Nephron progenitor cell (in vitro differentiated cells): ENCODE measurements at regions not wholly inside any gene's neighbourhood (a gene's known extent, or its start where the extent isn't known, plus 50 kb on each side); places are given as distances from the start of the nearest gene placed in this dataset.
A peak's percentile ranks its signal among the peaks of the same experiment; 100 is the strongest.

Experiments used
- DNase-seq: peaks from one replicate; pipeline ENCODE4 v3.0.0; 2021
- H3K27ac Mint-ChIP-seq: 2 replicates; pipeline ENCODE4 v1.8.0; 2021; ENCODE audit warnings: mild to moderate bottlenecking, moderate library complexity, mixed read lengths
- H3K27me3 Mint-ChIP-seq: 2 replicates; pipeline ENCODE4 v1.8.0; 2021; ENCODE audit warnings: mild to moderate bottlenecking, low read depth, mixed read lengths; ENCODE audit not compliant: poor library complexity
- H3K36me3 Mint-ChIP-seq: 2 replicates; pipeline ENCODE4 v1.8.0; 2021; ENCODE audit warnings: low read depth, mixed read lengths
- H3K4me1 Mint-ChIP-seq: 2 replicates; pipeline ENCODE4 v1.8.0; 2021; ENCODE audit warnings: mixed read lengths
- H3K4me3 Mint-ChIP-seq: 2 replicates; pipeline ENCODE4 v1.8.0; 2021; ENCODE audit warnings: mild to moderate bottlenecking, moderate library complexity, mixed read lengths
- H3K9me3 Mint-ChIP-seq: 2 replicates; pipeline ENCODE4 v1.8.0; 2021; ENCODE audit warnings: mild to moderate bottlenecking, moderate library complexity, mixed read lengths
- TF ChIP-seq, protein P1 (sequence below): fragments of 200-600 bp; sonication (generic); IDR thresholded peaks from 2 replicates; pipeline ENCODE4 v1.5.0; 2021; ENCODE audit warnings: antibody characterized with exemption

DNA sequence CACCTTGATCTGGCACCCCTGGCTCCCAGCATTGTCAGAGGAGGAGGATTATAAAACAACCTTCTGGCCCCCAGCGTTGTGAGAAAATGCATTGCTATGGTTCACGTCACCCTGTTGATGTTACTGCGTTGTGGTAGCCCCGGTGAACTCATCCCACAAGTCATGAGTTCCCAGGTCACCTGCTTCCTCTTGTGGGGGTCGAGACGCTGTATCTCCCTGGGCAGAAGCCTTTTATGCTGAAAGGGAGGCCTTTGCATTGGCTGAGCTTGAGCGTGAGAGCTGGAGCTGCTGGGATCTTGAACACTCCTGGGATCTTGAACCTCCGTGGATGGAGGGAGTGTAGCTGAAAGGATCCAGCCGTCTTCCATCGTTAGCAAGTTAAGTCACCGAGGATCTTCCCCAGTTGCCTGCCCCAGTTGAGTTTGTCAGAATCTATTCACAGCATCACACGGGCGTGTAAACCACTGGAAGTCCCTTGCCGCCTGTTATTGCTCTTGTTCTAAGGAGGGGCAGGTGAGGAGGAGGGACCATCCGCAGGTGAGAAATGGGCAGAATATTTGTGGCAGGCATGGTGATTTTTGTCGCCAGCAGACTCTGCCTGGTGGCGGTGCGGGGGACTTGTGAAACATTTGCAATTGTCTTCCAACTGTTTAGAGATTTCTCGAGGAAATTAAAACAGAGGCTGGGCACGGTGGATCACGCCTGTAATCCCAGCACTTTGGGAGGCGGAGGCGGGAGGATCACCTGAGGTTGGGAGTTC lies 299.9 kb downstream of the ASMT start:
- Mint-ChIP-seq H3K9me3 (peaks cover 3% of the 10 kb centered on the region), H3K27me3 (peaks cover 36% of the 10 kb centered on the region), H3K4me3 (no peak overlapping the region), H3K4me1 (peaks cover 4% of the 10 kb centered on the region), H3K36me3 (no peaks in the 10 kb centered on the region), H3K27ac (no peak overlapping the region)
- no peak for DNase-seq
- TF ChIP-seq, protein P1, sequence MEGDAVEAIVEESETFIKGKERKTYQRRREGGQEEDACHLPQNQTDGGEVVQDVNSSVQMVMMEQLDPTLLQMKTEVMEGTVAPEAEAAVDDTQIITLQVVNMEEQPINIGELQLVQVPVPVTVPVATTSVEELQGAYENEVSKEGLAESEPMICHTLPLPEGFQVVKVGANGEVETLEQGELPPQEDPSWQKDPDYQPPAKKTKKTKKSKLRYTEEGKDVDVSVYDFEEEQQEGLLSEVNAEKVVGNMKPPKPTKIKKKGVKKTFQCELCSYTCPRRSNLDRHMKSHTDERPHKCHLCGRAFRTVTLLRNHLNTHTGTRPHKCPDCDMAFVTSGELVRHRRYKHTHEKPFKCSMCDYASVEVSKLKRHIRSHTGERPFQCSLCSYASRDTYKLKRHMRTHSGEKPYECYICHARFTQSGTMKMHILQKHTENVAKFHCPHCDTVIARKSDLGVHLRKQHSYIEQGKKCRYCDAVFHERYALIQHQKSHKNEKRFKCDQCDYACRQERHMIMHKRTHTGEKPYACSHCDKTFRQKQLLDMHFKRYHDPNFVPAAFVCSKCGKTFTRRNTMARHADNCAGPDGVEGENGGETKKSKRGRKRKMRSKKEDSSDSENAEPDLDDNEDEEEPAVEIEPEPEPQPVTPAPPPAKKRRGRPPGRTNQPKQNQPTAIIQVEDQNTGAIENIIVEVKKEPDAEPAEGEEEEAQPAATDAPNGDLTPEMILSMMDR = no peak

DNA sequence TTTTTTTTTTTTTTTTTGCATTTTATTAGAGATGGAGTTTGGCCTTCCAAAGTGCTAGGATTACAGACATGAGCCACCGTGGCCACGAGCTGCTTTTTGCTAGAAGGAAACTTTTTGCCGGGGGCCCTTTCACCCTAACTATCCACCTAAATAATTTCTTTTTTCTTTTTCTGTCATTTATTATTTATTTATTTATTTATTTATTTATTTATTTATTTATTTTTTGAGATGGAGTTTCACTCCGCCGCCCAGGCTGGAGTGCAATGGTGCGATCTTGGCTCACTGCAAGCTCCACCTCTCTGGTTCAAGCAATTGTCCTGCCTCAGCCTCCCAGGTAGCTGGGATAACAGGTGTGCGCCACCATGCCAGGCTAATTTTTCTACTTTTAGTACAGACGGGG lies 303.9 kb downstream of the ASMT start:
- H3K4me3 Mint-ChIP-seq = no peak overlapping the region
- no peak overlapping the region for H3K27ac Mint-ChIP-seq
- peaks cover 10% of the 10 kb centered on the region for H3K27me3 Mint-ChIP-seq
- H3K9me3 Mint-ChIP-seq = peaks cover 8% of the 10 kb centered on the region
- DNase-seq = no peak
- TF ChIP-seq, protein P1 = no peak
- H3K4me1 Mint-ChIP-seq = peaks cover 4% of the 10 kb centered on the region
- peaks cover 4% of the 10 kb centered on the region for H3K36me3 Mint-ChIP-seq

DNA sequence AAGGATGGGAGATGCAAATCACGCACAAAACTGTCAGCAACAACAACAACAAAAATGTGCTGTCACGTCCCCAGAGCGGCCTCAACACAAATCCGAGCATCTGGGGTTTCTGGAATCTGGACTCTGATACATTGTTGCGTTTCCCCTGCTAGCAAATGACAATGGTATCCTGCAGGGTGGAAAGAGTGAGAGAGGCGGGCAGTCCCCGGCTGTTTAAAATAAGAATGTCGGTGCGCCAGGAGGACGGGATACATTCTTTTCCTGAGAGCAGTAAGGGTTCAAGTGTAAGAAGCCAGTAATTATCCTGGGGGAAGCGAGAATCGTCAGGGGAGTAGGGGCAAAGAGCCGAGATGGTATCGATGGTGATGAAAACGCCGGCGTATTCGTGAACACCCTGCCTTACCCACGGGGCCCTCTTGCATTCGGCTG lies 310.2 kb downstream of the ASMT start:
- TF ChIP-seq, protein P1 = no peak
- peaks cover 12% of the 10 kb centered on the region for H3K4me1 Mint-ChIP-seq
- DNase-seq = no peak
- H3K9me3 Mint-ChIP-seq = peaks cover 4% of the 10 kb centered on the region
- peaks cover 4% of the 10 kb centered on the region for H3K36me3 Mint-ChIP-seq
- H3K4me3 Mint-ChIP-seq = peak overlapping the region; percentile 71
- no peak overlapping the region for H3K27ac Mint-ChIP-seq
- peaks cover 32% of the 10 kb centered on the region for H3K27me3 Mint-ChIP-seq

DNA sequence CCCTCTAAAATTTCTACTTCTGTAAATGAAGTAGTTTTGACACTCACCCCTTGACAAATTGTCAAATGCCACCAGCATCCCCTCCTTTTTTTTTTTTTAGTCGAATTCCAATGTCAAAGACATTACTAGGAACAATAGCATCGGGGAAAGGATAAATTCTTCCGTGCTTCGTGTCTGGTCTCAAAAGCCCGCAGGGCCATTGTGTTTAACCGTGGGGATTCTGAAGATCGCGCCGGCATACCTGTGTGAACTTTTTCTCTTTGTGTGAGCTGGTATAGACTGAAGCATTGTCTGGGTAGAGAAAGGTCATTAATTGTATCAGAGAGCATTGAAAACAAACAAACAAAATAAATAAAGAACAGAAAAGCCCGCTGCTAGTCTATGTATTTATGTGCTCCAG lies 313.9 kb downstream of the ASMT start:
- Mint-ChIP-seq H3K4me1 (peaks cover 12% of the 10 kb centered on the region), H3K4me3 (no peak overlapping the region), H3K27ac (no peak overlapping the region), H3K27me3 (peaks cover 29% of the 10 kb centered on the region), H3K36me3 (no peaks in the 10 kb centered on the region), H3K9me3 (no peaks in the 10 kb centered on the region)
- no peak for DNase-seq
- TF ChIP-seq, protein P1 = no peak

DNA sequence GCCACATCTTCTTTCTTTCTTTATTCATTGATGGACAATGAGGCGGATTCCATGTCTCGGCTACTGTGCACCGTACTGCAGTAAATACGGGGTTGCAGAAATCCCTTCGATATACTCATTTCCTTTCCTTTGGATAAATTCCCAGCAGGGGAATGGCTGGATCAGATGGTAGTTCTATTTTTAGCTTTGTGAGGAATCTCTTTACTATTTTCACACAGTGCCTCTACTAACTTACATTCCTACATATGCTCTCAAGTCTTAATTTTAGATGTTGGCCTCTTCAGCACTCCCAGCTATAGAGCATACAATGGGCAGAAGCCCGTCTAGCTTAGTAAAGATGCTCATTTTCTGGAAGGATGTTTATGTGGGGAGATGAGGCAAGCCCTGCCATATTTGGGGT lies 317.4 kb downstream of the ASMT start:
- TF ChIP-seq, protein P1 = no peak
- Mint-ChIP-seq H3K4me3 (no peak overlapping the region), H3K27me3 (peaks cover 6% of the 10 kb centered on the region), H3K27ac (no peak overlapping the region), H3K36me3 (no peaks in the 10 kb centered on the region), H3K9me3 (no peaks in the 10 kb centered on the region), H3K4me1 (peaks cover 13% of the 10 kb centered on the region)
- no peak for DNase-seq

DNA sequence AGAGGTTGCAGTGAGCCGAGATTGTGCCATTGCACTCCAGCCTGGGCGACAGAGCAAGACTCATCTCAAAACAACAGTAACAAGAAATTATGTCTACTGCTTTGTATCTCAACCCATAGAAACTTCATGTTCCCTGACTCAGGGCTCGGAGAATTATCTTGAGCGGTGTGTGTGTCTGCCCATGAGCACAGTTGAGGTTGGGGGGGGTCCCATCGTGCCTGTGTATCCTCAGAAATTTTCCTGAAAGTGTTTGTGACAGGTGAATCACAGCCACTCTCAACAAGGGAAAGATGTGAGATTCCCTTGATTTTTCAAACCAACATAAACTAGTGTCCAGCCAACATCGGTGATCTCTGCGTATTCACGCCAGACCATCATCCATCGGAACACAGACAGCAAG lies 319.1 kb downstream of the ASMT start:
- TF ChIP-seq, protein P1 = no peak
- Mint-ChIP-seq H3K36me3 (peaks cover 12% of the 10 kb centered on the region), H3K4me1 (peaks cover 10% of the 10 kb centered on the region), H3K27ac (no peak overlapping the region), H3K27me3 (peaks cover 4% of the 10 kb centered on the region), H3K9me3 (peaks cover 12% of the 10 kb centered on the region), H3K4me3 (no peak overlapping the region)
- no peak for DNase-seq
